ENCODE measurements at regions not wholly inside any gene's neighbourhood (a gene's known extent, or its start where the extent isn't known, plus 50 kb on each side); places are given as distances from the start of the nearest gene placed in this dataset.

DNA sequence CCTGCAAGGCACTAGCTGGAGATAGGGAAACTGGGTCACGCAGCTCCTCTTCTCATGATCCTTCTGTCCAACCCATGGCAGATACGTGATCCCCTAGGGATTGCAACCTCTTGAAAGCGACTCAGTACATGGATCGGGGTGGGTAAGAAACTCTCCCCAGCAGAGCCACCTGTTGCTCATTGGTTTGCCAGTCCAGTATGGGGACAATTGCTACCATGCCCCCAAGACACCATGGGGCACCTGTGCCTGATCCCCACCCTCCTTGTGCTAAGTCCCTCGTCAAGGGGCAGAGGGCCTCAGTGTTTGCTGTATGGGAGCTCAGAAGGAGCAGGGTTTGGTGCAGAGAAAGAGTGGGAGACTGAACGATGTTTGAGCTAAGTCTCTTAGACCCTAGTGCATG lies 500.9 kb downstream of the ENC1 start:
- TF ChIP-seq, protein P1, sequence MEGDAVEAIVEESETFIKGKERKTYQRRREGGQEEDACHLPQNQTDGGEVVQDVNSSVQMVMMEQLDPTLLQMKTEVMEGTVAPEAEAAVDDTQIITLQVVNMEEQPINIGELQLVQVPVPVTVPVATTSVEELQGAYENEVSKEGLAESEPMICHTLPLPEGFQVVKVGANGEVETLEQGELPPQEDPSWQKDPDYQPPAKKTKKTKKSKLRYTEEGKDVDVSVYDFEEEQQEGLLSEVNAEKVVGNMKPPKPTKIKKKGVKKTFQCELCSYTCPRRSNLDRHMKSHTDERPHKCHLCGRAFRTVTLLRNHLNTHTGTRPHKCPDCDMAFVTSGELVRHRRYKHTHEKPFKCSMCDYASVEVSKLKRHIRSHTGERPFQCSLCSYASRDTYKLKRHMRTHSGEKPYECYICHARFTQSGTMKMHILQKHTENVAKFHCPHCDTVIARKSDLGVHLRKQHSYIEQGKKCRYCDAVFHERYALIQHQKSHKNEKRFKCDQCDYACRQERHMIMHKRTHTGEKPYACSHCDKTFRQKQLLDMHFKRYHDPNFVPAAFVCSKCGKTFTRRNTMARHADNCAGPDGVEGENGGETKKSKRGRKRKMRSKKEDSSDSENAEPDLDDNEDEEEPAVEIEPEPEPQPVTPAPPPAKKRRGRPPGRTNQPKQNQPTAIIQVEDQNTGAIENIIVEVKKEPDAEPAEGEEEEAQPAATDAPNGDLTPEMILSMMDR (IDR thresholded peaks at IDR 0.05; ENCODE audit: poor library complexity, severe bottlenecking): no peak
- no peak for TF ChIP-seq EZH2 (IDR thresholded peaks at IDR 0.05; ENCODE audit: borderline replicate concordance, insufficient read depth, low read length, poor library complexity, severe bottlenecking)
